KG1 (cell line): ENCODE measurements at regions not wholly inside any gene's neighbourhood (a gene's known extent, or its start where the extent isn't known, plus 50 kb on each side); places are given as distances from the start of the nearest gene placed in this dataset.
"Not testable (repeated sequence)": the region's sequence is repeated elsewhere in the genome, so short reads cannot be mapped to it uniquely, and the experiment has no call there.

ENCODE experiments used
- DNase-seq: peaks from one replicate; lab custom pipeline; 2025; lab: John Stamatoyannopoulos, UW

DNA sequence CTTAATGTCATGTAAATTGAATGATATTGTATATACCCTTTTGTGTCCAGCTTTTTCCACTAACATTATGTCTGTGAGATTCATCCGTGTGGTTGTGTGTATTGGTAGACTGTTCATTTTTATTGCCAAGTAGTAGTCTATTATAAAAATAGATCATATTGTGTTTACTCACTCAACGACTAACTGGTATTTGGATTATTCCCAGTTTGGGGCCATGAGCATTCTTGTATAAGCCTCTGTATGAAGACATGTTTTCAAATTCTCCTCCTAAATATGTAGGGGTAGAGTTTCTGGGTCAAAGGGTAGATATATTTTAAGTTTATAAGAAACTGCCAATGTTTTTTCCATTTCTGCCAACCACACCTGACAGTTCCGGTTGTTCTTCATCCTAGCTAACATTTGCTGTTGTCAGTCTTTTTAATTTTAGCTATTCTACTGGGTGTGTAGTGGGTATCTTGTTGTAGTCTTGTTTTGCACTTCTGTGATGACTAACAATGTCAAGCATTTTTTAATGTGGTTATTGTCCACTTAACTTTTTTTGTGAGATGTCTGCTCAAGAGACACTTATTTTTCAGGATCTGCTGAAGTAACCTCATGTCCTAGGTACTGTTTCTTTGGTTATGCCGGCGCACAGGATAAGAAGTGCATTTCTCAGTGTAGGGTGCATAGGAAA lies 93.2 kb downstream of the DACT1 start:
- no peak for DNase-seq

DNA sequence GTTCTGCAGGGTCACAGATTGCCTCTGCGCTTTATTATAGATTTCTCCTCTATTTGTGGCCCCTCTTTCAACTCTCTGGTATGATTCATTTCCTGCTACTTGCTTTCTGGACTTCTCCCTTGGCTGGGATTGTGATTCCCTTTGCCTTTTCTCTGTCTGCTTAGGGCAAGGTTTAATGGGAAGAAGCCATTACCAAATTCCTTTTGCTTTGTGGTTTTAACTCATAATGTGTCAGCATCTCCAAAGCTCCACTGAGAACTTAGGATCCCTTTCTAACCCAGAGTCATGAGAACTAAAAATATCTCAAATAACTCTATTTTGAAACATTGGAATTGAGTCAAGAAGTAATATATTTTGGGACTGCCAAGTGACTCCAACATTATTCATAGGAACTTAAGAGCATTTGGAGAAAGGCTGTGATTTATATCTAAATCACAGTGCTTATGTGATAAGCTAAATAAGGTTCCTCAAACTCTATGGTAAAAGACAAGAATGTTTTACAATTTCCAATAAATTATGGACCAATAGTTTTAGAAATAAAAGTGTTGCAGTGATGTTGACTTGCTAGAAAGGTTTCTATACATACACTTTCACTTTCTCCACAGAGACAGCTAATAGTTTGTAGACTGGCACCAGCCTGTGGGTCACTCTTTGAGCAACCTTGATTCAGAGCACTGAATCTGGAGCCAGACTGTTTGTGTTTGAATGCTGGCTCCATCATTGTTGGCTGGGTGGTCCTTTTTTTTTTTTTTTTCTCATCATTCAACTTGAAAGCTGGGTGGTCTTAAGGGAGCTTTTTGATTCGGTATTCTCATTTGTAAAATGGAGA lies 93.9 kb downstream of the DACT1 start:
- no peak for DNase-seq

DNA sequence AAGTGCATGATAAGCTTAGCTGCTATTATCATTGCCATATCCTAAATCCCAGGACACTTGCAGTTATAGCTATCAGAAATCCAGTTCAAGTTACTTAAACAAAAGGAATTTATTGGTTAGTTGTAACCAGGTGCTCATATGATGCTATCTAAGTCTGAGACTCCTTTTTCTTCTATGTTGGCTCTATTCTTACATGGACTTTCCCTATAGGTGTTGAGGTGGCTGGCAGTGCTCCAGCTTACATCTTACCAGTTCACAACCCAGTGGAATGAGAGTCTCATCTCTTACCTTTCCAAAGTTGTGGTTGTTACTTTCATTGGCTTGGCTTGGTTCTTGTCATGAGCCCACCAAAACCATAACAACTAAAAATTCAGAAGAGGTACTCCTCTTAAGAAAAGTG lies 94.6 kb downstream of the DACT1 start:
- DNase-seq, result no peak

DNA sequence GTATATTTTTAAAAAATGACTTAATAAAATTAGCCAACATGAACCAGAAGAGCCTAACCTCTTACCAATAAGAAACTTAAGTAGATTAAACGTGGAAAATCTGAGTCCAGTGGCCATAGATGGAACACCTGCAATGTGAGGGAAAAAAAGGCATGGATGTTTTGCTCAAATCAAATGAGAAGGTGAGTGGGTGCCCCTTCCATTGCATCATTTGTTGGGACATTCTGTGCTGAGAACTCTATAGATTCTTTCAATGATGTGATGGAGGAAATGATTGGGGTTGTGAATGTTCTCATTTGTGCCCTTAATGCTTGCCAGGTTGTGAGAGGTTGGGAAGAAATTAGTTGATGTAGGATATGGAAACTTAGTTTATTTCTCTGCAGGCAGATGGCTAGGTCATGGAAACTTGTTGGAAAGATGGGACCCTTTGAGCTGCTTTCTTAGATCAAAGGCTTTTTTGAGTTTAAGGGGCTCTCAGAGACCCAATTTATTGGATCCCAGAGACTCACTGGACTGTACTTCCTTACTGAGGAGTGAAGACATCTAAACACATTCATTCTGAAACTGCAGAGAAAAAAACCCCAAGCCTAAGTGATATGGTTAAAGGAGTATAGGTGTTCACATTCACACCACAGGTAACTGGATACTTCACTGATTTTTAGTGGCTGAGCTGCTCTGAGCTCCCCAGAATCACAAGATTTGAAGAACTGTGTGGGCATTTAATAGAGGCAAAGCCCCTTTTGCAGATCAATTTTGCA lies 95.9 kb downstream of the DACT1 start:
- DNase-seq, result no peak

DNA sequence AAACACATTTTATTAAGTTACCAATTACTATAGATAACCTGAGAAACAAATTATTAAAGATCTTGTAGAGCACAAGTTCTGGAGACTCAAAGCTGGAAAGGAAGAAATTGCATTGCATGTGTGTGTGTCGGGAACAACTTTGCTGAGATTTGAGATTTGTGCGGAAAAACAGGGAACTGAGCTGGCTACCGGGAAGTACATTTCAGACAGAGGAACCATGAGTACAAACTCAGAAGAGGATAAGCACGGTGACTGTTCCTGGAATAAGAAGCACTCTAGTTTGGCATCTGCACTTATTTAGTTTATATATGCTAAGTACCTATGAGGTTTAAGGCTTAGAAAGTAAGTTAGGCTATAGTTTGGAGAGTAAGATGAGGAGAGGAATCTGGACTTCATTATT lies 97.8 kb downstream of the DACT1 start:
- DNase-seq, result no peak

DNA sequence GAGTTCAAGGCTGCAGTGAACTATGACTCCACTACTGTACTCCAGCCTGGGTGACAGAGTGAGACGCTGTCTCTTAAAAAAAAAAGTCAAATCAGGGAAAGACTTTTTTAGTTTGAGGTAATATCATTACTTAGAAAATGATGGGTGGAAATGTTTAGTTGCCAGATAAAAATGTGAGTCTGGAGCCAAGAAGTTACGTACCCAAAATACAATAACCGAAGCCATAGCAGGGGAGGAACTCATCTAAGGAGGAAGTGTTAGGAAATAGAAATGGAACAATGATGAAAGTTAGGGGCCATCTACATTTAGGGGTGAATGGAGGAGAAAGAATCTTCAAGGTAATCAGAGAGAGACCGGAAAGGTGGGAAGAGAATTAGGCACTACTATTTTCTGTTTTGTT lies 98.8 kb downstream of the DACT1 start:
- no peak for DNase-seq

DNA sequence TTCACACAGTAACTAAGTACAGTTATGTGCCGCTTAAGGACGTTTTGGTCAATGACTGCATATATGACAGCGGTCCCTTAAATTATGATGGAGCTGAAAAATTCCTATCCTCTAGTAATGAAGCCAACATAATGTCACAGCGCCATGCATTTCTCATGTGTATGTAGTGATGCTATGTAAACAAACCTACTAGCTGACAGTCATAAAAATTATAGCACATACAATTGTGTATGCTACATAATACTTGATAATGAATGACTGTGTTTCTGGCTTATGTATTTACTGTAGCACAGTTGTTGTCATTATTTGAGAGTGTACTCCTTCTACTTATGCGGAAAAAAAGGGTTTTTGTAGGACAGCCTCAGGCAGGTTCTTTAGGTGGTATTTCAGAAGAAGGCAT lies 99.7 kb downstream of the DACT1 start:
- no peak for DNase-seq

DNA sequence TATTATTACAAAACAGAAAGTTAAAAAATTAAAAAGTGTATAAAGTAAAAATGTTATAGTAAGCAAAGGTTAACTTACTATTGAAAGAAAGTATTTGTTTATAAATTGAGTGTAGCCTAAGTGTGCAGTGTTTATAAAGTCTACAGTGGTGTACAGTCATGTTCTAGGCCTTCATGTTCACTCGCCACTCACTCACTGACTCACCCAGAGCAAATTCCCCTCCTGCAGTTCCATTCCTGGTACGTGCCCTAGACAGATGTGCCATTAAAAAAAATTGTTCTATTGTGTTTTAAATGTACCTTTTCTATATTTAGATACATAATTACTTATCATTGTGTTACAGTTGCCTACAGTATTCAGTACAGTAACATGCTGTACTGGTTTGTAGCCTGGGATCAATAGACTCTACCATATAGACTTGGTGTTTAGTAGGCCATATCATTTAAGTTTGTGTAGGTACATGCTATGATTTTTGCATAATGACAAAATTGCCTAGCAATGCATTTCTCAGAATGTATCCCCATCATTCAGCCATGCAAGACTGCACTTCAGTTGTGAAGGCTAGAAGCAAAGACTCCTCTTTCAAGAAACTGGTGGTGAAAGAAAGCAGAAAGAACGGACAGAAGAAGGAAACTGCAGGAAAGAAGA lies 100.6 kb downstream of the DACT1 start:
- no peak for DNase-seq

DNA sequence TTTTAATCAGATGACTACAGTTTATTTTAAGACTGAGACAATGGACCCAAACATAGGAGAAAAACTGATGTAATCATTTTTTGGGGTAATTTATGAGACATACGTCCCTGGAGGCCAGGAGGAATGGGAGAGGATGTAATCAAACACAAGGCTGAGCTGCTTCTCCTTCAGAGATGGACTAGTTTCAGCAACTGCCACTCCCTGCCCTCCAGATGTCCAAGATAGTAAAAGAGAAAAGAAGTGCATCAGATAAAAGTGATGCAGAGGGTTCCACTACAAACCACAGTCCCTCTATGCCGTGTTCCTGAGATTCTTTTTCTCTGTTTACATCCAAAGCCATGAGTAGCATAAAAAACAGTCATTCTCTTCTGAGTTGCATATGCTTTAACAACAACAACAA lies 101.1 kb downstream of the DACT1 start:
- DNase-seq, result no peak

DNA sequence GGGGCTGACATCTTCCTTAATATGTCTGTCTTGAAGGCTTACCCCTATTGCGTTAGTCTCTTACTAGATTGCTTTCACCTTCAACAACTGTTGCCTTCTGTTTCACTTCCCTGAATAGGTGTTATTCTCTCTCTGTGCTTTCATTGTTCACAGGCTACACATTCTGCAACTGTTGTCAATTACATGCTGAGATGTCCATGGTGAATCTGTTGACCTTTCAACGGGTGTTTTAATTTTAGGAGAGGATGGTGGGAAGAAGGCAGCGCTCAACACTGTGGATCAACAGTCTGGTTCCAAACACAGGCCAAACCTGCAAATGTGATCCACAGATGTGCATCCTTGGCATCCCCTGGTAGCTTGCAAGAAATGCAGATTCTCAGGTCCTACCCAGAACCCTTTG lies 101.9 kb downstream of the DACT1 start:
- no peak for DNase-seq

DNA sequence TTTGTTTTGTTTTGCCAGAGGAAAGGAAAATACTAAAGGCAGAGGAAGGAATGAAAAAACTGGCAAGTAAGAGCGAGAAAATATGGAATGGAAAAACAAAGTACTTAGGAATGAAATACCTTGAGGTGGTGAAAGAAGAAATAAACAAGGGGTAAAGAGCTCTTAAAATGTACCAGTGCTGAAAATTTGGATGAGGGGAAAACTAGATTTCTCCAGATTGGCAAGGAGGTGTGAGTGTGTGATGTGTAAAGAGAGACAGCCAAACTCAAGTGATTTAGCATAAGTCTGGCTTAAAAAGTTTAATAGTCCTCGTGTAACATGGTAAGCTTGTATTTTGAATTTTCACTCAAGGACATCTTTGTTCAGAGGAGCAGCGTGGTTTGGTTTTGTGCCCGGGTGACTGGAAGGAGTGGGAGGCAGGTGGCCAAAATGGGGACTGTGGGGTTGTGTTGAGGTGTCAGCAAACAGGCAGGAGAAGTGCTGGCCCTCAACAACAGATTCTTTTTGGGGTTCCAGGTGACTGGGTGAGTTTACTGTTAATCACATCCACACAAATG lies 102.7 kb downstream of the DACT1 start:
- no peak for DNase-seq

DNA sequence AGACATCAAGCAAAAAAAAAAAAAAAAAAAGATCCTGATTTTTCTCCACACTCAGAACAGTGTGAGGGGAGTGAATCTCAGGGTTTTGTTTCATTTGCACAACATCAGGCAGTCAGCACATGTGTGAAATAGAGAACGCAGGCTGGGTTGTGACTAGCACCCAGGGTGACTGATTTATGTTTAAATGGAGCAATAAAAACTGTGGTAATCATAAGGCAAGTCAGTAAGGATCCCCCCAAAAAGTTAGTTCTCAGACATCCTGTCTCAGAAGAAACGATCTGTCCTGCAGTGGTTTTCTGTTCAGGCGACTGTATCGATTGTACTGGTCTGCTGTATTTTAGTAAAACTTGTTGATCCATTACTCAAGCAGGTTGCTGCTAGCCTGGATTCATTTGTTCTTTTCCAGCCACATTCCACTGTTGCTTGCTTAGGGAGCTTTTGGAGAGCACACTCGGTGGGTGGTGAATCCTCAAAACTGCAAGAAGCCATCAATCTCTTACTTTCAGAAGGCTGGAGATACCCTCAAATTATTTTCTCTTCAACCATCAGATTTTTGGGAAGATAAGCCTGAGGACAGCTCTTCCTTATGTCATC lies 107.1 kb downstream of the DACT1 start:
- DNase-seq, result no peak

DNA sequence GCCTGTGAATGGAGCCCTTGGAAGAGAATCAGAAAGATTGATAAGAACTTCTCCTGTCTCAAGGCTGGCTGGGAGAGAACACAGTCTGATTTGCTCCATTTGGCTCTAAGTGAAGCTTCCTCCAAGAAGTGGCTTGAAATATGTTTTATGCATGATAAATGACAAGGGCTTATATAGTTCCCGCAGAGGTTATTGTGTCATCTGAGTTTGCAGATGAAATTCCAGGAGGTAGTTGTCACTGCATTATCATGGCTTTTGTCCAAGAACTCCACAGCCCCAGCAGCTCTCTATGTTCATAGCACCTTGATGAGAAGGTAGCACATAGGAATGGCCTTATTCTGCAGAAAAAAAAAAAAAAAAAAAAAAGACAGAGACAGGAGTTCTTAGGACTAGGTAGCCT lies 108.5 kb downstream of the DACT1 start:
- no peak for DNase-seq

DNA sequence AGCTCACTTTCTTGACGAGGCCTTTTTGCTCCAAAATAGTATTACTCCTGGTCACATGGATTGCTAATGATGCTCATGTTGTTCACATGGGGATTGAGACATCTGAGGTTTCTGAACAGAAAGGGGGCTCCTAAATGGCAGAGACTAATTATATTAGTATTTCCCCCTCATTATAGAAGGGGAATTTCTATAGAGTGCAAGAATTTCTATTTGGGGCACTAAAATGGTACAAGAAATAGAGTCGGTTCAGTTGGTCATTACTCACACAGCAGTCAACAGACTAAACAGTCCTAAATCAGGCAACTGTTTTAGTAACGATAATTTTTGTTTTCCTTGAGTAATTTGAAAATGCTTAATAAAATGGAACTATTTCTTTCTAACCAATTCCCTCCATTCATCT lies 108.9 kb downstream of the DACT1 start:
- no peak for DNase-seq

DNA sequence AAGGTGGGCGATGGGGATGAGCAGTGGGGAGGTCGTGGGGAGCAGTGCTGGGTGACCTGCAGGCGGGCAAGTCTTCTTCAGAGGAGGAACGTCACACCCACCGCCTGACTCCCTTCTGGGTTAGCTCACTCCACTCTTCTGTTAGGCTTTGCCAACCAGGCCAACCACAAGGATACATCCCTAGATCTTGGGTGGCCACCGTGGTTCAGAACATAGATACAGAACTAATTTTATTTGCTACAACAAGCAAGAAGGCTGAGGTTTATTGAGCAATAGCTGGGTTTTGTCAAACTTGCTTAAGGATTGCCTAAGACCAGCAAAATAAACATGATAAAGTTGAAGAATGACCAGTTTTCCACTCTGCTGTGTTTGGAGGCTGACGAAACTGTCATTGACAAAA lies 109.4 kb downstream of the DACT1 start:
- peak; percentile 28 for DNase-seq

DNA sequence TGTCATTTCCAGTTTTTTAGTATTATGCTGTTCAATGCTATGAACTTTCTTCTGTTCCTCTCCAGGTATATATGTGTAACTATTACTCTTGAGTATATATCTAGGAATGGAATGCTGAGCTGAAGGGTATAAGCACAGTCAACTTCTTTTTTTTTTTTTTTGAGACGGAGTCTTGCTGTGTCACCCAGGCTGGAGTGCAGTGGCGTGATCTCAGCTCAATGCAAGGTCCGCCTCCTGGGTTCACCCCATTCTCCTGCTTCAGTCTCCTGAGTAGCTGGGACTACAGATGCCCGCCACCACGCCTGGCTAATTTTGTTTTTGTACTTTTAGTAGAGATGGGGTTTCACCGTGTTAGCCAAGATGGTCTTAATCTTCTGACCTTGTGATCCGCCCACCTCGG lies 110.5 kb downstream of the DACT1 start:
- not testable (repeated sequence) for DNase-seq

DNA sequence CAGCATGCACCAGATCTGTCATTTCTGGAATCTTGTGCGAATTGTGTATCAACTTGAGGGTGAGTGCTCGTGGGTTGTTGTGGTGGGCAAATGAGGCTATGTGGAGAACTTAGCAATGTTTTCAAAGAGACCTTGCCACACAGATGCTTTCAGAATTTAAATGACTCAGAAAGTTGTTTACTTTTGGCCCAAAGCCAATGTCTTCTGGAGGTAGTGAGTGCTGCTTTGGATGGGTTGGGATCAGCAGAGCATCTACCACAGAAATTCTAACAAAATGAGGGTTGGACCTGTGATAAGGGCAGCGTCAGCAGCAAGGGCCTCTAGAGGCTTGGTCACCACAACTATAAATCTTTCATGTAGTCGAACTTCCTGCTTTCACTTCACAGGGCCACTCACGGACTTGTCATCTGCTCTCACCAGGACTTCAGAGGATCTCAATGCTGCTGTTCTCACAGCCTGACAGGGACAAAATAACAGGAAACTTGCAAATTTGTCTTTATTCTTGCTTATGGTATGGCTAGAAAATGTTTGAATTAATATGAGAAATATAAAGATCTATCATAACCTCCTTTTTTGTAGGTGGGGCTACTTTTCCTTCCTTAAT lies 111.4 kb downstream of the DACT1 start:
- peak; percentile 68 for DNase-seq

DNA sequence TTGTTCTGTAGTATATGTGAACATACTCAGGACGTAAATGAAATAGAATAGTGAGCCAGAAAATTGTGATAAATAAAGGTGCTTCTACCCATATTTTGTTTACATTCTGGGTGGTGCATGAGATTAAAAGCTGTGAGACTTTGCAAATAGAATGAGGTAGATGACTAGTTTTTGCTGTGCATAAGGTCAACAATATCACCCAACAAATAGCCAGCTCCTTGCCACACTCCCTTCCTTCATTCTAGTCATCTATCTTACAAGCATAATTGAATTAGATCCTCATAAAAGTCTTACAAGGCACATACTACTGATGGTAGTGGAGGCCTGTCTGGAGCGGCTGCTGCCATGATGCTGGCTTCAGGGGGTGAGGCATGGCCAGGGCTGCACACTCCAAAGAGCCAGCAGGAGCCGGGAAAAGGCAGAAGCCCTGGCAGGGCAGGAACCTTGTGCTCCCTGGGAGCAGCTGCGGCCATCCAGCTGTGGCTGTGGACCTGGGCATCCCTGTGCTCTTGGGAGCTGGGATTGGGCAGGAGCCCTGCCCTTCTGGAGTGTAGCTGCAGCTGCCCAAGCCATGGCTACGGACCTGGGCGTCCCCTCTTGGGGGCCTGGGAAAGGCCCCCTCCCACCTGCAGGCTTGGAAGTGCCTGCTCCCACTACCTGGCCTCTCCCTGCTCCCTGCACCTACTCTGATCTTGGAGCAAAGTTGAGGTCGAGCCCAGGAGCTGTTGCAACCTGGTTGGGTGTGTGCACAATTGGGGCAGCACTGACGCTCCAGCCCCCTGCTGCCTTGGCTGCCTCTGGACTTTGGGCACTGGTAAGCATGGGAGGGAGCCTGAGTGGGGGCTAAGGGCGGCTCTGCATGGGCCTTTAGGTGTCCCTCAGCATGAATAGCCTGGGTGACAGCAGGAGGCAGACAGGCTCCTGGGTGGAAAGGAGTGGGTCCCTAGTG lies 112.8 kb downstream of the DACT1 start:
- DNase-seq, result no peak

DNA sequence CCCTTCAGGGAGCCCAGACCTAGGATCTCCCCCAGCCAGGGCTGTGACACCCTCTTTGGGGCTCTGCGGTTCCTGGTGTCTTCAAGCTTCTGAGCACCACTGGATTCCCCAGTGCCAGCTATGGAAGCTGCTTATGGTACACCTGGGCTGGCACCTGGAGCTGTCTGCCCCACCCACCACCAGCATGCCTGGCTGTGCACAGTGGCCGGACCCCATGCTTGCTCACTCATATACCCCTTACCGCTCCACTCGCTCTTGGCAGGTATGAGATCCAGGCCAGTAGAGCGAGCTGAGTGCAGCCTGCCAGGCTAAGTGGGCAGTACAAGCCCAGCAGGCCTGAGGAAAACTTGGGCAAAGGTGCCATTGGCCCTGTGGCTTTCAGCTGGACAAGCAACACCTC lies 114.0 kb downstream of the DACT1 start:
- no peak for DNase-seq

DNA sequence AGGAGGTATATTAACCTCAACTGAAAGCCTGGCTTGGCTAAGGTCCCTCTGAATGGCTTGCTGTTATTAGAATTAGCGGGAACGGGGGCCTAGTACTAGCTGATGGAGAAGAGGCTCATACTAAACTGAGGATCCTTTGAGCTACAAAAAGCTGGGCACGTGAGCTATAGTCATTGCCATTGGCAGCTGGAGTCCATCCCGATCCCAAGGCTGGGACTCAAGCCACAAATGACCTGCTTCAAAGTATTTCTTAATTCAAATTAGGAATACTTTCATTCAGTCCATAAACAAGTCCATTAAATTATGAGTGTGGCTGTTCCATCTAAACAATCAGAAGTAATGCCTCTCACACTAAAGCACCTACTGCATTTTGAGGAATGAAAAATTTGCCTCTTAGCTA lies 114.5 kb downstream of the DACT1 start:
- no peak for DNase-seq
